ENCODE measurements at regions not wholly inside any gene's neighbourhood (a gene's known extent, or its start where the extent isn't known, plus 50 kb on each side); places are given as distances from the start of the nearest gene placed in this dataset.

DNA sequence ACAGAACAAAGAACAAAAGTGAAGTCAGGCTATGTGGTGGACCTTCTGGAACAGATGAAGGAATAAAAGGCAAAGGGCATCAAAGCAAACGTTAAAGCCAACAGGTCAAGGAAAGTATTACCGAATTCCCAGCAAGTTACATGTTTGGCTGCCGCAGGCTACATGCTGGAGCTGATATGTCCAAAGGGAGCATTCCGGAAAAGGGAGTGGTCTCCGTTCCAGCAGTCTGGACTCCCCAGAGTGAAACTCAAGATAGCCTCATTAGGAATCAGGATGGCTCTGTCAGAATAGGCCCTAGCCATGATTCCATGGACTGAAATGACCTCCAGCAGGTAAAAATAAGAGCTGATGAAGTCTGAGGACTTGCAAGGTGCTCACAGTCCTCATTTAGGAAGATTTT, 379.8 kb upstream of the PRICKLE1 start:
- TF ChIP-seq CTCF (conservative IDR thresholded peaks at IDR 0.05 in 1 of 2, IDR thresholded peaks at IDR 0.05 in 1 of 2; ENCODE audit: low read depth in 1 of 2, low read length in 2 of 2), result no peak
- TF ChIP-seq EZH2 (IDR thresholded peaks at IDR 0.05; ENCODE audit: low read length, missing control alignments), result no peak

DNA sequence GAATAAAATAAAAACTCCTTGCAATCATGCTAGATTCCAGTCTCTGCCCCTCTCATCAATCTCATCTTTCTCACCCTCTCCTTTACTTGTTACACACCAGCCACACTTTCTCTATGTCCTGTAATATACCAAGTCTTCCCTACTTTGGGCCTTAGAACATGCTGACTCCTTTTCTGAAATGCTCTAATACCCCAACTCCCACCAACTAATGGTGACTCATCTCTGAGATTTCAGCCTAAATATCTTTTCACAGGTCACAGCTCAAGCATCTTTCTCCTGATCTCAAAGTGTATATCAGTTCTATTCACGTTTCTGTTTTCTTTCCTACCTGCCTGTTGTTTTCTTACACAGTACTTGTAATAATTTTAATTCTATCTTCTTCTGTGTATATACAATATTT, 378.9 kb upstream of the PRICKLE1 start:
- DNase-seq (ENCODE audit: low read depth in 2 of 2), result peak in 1 of 2 donors; percentile 39
- Histone ChIP-seq H3K4me3 (replicated peaks in 1 of 4; ENCODE audit: control extremely low read depth in 1 of 4, insufficient read depth in 1 of 4, low read depth in 3 of 4, low read length in 4 of 4) (no peak overlapping the region), H2AFZ (ENCODE audit: low read length) (no peak overlapping the region), H3K4me2 (ENCODE audit: extremely low read depth, insufficient read depth, low read length) (no peak overlapping the region), H3K36me3 (ENCODE audit: control insufficient read depth, insufficient read depth, low read length) (no peaks in the 10 kb centered on the region), H3K9ac (ENCODE audit: insufficient read depth, low read length) (no peak overlapping the region), H3K79me2 (ENCODE audit: control insufficient read depth, insufficient read depth, low read length) (no peaks in the 10 kb centered on the region), H3K27ac (ENCODE audit: insufficient read depth, low read length) (no peak overlapping the region), H3K9me3 (ENCODE audit: control insufficient read depth, insufficient read depth, low read depth, low read length) (no peaks in the 10 kb centered on the region), H3K27me3 (ENCODE audit: control insufficient read depth, insufficient read depth, low read length) (no peaks in the 10 kb centered on the region), H4K20me1 (ENCODE audit: control insufficient read depth, extremely low read depth, insufficient read depth, low read length) (no peaks in the 10 kb centered on the region), H3K4me1 (ENCODE audit: control insufficient read depth, extremely low read depth, insufficient read depth, low read length) (no peaks in the 10 kb centered on the region)
- TF ChIP-seq CTCF (conservative IDR thresholded peaks at IDR 0.05 in 1 of 2, IDR thresholded peaks at IDR 0.05 in 1 of 2; ENCODE audit: low read depth in 1 of 2, low read length in 2 of 2) (no peak), EZH2 (IDR thresholded peaks at IDR 0.05; ENCODE audit: low read length, missing control alignments) (no peak)

More for the DNA sequence above, 379.8 kb upstream of the PRICKLE1 start:
- Histone ChIP-seq H3K9me3 (ENCODE audit: control insufficient read depth, insufficient read depth, low read depth, low read length) (no peaks in the 10 kb centered on the region), H3K9ac (ENCODE audit: insufficient read depth, low read length) (no peak overlapping the region), H2AFZ (ENCODE audit: low read length) (no peak overlapping the region), H4K20me1 (ENCODE audit: control insufficient read depth, extremely low read depth, insufficient read depth, low read length) (no peaks in the 10 kb centered on the region), H3K4me3 (replicated peaks in 1 of 4; ENCODE audit: control extremely low read depth in 1 of 4, insufficient read depth in 1 of 4, low read depth in 3 of 4, low read length in 4 of 4) (no peak overlapping the region), H3K4me2 (ENCODE audit: extremely low read depth, insufficient read depth, low read length) (no peak overlapping the region), H3K36me3 (ENCODE audit: control insufficient read depth, insufficient read depth, low read length) (no peaks in the 10 kb centered on the region), H3K27me3 (ENCODE audit: control insufficient read depth, insufficient read depth, low read length) (no peaks in the 10 kb centered on the region), H3K27ac (ENCODE audit: insufficient read depth, low read length) (no peak overlapping the region), H3K4me1 (ENCODE audit: control insufficient read depth, extremely low read depth, insufficient read depth, low read length) (no peaks in the 10 kb centered on the region), H3K79me2 (ENCODE audit: control insufficient read depth, insufficient read depth, low read length) (no peaks in the 10 kb centered on the region)
- DNase-seq (ENCODE audit: low read depth in 2 of 2), result no peak

- H2AFZ ChIP-seq (ENCODE audit: low read length), result no peak overlapping the region
- H3K4me1 ChIP-seq (ENCODE audit: control insufficient read depth, extremely low read depth, insufficient read depth, low read length), result no peaks in the 10 kb centered on the region
- H3K9me3 ChIP-seq (ENCODE audit: control insufficient read depth, insufficient read depth, low read depth, low read length), result no peaks in the 10 kb centered on the region
- TF ChIP-seq EZH2 (IDR thresholded peaks at IDR 0.05; ENCODE audit: low read length, missing control alignments) (no peak), CTCF (conservative IDR thresholded peaks at IDR 0.05 in 1 of 2, IDR thresholded peaks at IDR 0.05 in 1 of 2; ENCODE audit: low read depth in 1 of 2, low read length in 2 of 2) (no peak)
- DNase-seq (ENCODE audit: low read depth in 2 of 2), result no peak
- no peak overlapping the region for H3K27ac ChIP-seq (ENCODE audit: insufficient read depth, low read length)
- H3K4me2 ChIP-seq (ENCODE audit: extremely low read depth, insufficient read depth, low read length), result no peak overlapping the region
- no peak overlapping the region for H3K9ac ChIP-seq (ENCODE audit: insufficient read depth, low read length)
- H3K27me3 ChIP-seq (ENCODE audit: control insufficient read depth, insufficient read depth, low read length), result no peaks in the 10 kb centered on the region
- H3K36me3 ChIP-seq (ENCODE audit: control insufficient read depth, insufficient read depth, low read length), result no peaks in the 10 kb centered on the region
- no peaks in the 10 kb centered on the region for H3K79me2 ChIP-seq (ENCODE audit: control insufficient read depth, insufficient read depth, low read length)
- H4K20me1 ChIP-seq (ENCODE audit: control insufficient read depth, extremely low read depth, insufficient read depth, low read length), result no peaks in the 10 kb centered on the region
- no peak overlapping the region for H3K4me3 ChIP-seq (replicated peaks in 1 of 4; ENCODE audit: control extremely low read depth in 1 of 4, insufficient read depth in 1 of 4, low read depth in 3 of 4, low read length in 4 of 4)
Measured at GRCh38 chr12:42967850-42968249, 378.3 kb upstream of the PRICKLE1 start.

All from fibroblast of lung (primary cell).